H1 (cell line): ENCODE measurements at regions not wholly inside any gene's neighbourhood (a gene's known extent, or its start where the extent isn't known, plus 50 kb on each side); places are given as distances from the start of the nearest gene placed in this dataset.

ENCODE experiments used
- CTCF ChIA-PET: fragments of 300-600 bp; sonication (Branson Sonifier 250); formaldehyde crosslinking; loops from one replicate; lab custom pipeline; 2021; ENCODE audit not compliant: partially characterized antibody; lab: Charles Lee
- POLR2A ChIA-PET: fragments of 300-600 bp; sonication (Branson Sonifier 250); formaldehyde crosslinking; loops from one replicate; lab custom pipeline; 2021; ENCODE audit warnings: inconsistent platforms; ENCODE audit not compliant: partially characterized antibody; lab: Charles Lee
- DNase-seq, 2 experiments: peaks; one replicate each; pipeline versions ENCODE4 v3.0.0 to v3.0.0-alpha.2; 2010 to 2022; ENCODE audit warnings: low spot score in 2 of 2, low read depth in 1 of 2, mixed read lengths in 1 of 2
- FAIRE-seq: peaks from 2 replicates; lab custom pipeline; 2011; peaks lifted over from hg19 to GRCh38; lab: Jason Lieb, UNC
- H2AFZ ChIP-seq: 2 replicates; pipeline ENCODE4 v1.8.1; 2012; ENCODE audit warnings: low read length, inconsistent platforms
- H2AK5ac ChIP-seq: 2 replicates; pipeline ENCODE4 v1.6.1; 2013; ENCODE audit warnings: low read depth, low read length
- H2BK120ac ChIP-seq: replicated peaks from 2 replicates; pipeline ENCODE3; 2013; ENCODE audit warnings: low read depth, low read length, inconsistent platforms
- H2BK12ac ChIP-seq: 2 replicates; pipeline ENCODE4 v1.6.1; 2013; ENCODE audit warnings: low read depth, low read length
- H2BK15ac ChIP-seq: 2 replicates; pipeline ENCODE4 v1.6.1; 2013; ENCODE audit warnings: low read length
- H2BK20ac ChIP-seq: 2 replicates; pipeline ENCODE4 v1.6.1; 2013; ENCODE audit warnings: low read length
- H2BK5ac ChIP-seq: 2 replicates; pipeline ENCODE4 v1.6.1; 2013; ENCODE audit warnings: low read depth, low read length
- H3K14ac ChIP-seq: 2 replicates; pipeline ENCODE4 v1.6.1; 2013; ENCODE audit warnings: inconsistent platforms; ENCODE audit not compliant: insufficient read length
- H3K18ac ChIP-seq: 2 replicates; pipeline ENCODE4 v1.6.1; 2013; ENCODE audit warnings: low read length; ENCODE audit errors: extremely low read depth
- H3K23ac ChIP-seq: 2 replicates; pipeline ENCODE4 v1.6.1; 2013; ENCODE audit warnings: inconsistent platforms; ENCODE audit not compliant: insufficient read length
- H3K23me2 ChIP-seq: 2 replicates; pipeline ENCODE4 v1.6.1; 2013; ENCODE audit warnings: low read depth, low read length
- H3K27ac ChIP-seq: 2 replicates; pipeline ENCODE4 v1.6.1; 2011; ENCODE audit warnings: low read depth, low read length, inconsistent platforms
- H3K27me3 ChIP-seq, 4 experiments: replicated peaks in 1 of 4; 1 replicate in 1 of 4; 2 replicates in 3 of 4; pipeline versions ENCODE4 v1.6.1 to v1.8.1; 2011 to 2013; ENCODE audit warnings: low read length in 3 of 4, mild to moderate bottlenecking in 3 of 4, inconsistent platforms in 2 of 4, mixed read lengths in 2 of 4, moderate library complexity in 1 of 4; ENCODE audit not compliant: control insufficient read depth in 3 of 4, insufficient read depth in 3 of 4; ENCODE audit errors: extremely low read depth in 1 of 4
- H3K36me3 ChIP-seq, 4 experiments: 2 replicates each; pipeline versions ENCODE4 v1.6.1 to v1.8.1; 2011 to 2013; ENCODE audit warnings: mild to moderate bottlenecking in 4 of 4, low read length in 3 of 4, moderate library complexity in 2 of 4, control low read depth in 1 of 4, inconsistent platforms in 1 of 4; ENCODE audit not compliant: insufficient read depth in 4 of 4, control insufficient read depth in 2 of 4
- H3K4ac ChIP-seq: replicated peaks from 2 replicates; pipeline ENCODE3; 2013; ENCODE audit warnings: low read length, low read depth, mixed read lengths, inconsistent platforms; ENCODE audit not compliant: insufficient read length
- H3K4me1 ChIP-seq, 4 experiments: replicated peaks in 1 of 4; 1 replicate in 1 of 4; 2 replicates in 3 of 4; pipeline versions ENCODE4 v1.6.1 to v1.8.1; 2011 to 2013; ENCODE audit warnings: low read length in 3 of 4, inconsistent platforms in 2 of 4, mixed read lengths in 1 of 4; ENCODE audit not compliant: insufficient read depth in 4 of 4, control insufficient read depth in 3 of 4
- H3K4me2 ChIP-seq, 2 experiments: 2 replicates each; pipeline versions ENCODE4 v1.6.1 to v1.8.1; 2011 to 2013; ENCODE audit warnings: low read depth in 2 of 2, low read length in 2 of 2, control low read depth in 1 of 2, inconsistent platforms in 1 of 2, mild to moderate bottlenecking in 1 of 2; ENCODE audit not compliant: insufficient read depth in 1 of 2
- H3K4me3 ChIP-seq, 4 experiments: fragments of 200-600, 300-600 bp in 1 of 4; sonication (generic), shearing (Covaris generic), sonication (Bioruptor Twin) in 1 of 4; 2 replicates each; pipeline versions ENCODE4 v1.5.1 to v1.8.1; 2011 to 2016; ENCODE audit warnings: low read length in 4 of 4, low read depth in 3 of 4, control low read depth in 2 of 4, inconsistent platforms in 2 of 4, mild to moderate bottlenecking in 2 of 4, mixed read lengths in 1 of 4, moderate library complexity in 1 of 4; ENCODE audit not compliant: insufficient read depth in 2 of 4; ENCODE audit errors: extremely low read depth in 1 of 4
- H3K56ac ChIP-seq: replicated peaks from 2 replicates; pipeline ENCODE3; 2013; ENCODE audit warnings: low read depth, mild to moderate bottlenecking, mixed read lengths, low read length, inconsistent platforms; ENCODE audit not compliant: insufficient read length
- H3K79me1 ChIP-seq: 2 replicates; pipeline ENCODE4 v1.6.1; 2013; ENCODE audit warnings: low read depth, low read length, control low read depth
- H3K79me2 ChIP-seq, 2 experiments: 2 replicates each; pipeline versions ENCODE4 v1.6.1 to v1.8.1; 2012 to 2013; ENCODE audit warnings: low read length in 2 of 2, mild to moderate bottlenecking in 2 of 2, inconsistent platforms in 1 of 2; ENCODE audit not compliant: insufficient read depth in 2 of 2, control insufficient read depth in 1 of 2
- H3K9ac ChIP-seq, 4 experiments: replicated peaks in 1 of 4; 1 replicate in 1 of 4; 2 replicates in 3 of 4; pipeline versions ENCODE4 v1.6.1 to v1.8.1; 2011 to 2013; ENCODE audit warnings: low read depth in 3 of 4, low read length in 3 of 4, control low read depth in 2 of 4, mild to moderate bottlenecking in 2 of 4, moderate library complexity in 2 of 4, inconsistent platforms in 1 of 4; ENCODE audit errors: extremely low read depth in 1 of 4
- H3K9me3 ChIP-seq, 2 experiments: 2 replicates each; pipeline versions ENCODE4 v1.6.1 to v1.8.1; 2012 to 2013; ENCODE audit warnings: mild to moderate bottlenecking in 2 of 2, moderate library complexity in 2 of 2, control low read depth in 1 of 2, inconsistent platforms in 1 of 2, low read depth in 1 of 2, low read length in 1 of 2, mixed read lengths in 1 of 2; ENCODE audit not compliant: insufficient read depth in 2 of 2
- H4K20me1 ChIP-seq, 2 experiments: replicated peaks in 1 of 2; 2 replicates each; pipeline versions ENCODE3 to v1.8.1; 2011 to 2013; ENCODE audit warnings: inconsistent platforms in 2 of 2, low read length in 2 of 2, mild to moderate bottlenecking in 1 of 2; ENCODE audit not compliant: insufficient read depth in 2 of 2, control insufficient read depth in 1 of 2
- H4K5ac ChIP-seq: 2 replicates; pipeline ENCODE4 v1.6.1; 2013; ENCODE audit warnings: low read length, low read depth, mixed read lengths, inconsistent platforms; ENCODE audit not compliant: insufficient read length
- H4K8ac ChIP-seq: 2 replicates; pipeline ENCODE4 v1.8.0; 2013; ENCODE audit warnings: mild to moderate bottlenecking, moderate library complexity, low read length, inconsistent platforms; ENCODE audit not compliant: insufficient read depth; ENCODE audit errors: extremely low read depth
- H4K91ac ChIP-seq: replicated peaks from 2 replicates; pipeline ENCODE3; 2013; ENCODE audit warnings: low read length, mixed read lengths, inconsistent platforms; ENCODE audit not compliant: insufficient read length
- CHD1 ChIP-seq: IDR thresholded peaks from 2 replicates; pipeline ENCODE4 v1.6.1; 2012; ENCODE audit warnings: low read depth, low read length, improper control_type of control experiment
- PHF8 ChIP-seq: fragments of 200-600 bp; sonication (generic); conservative IDR thresholded peaks from 2 replicates; pipeline ENCODE4 v1.7.1; 2012; ENCODE audit warnings: low read depth, mild to moderate bottlenecking, inconsistent platforms, low read length, moderate library complexity
- TAF7 ChIP-seq: optimal IDR thresholded peaks from 2 replicates; pipeline ENCODE3; 2011; ENCODE audit warnings: low read depth, mild to moderate bottlenecking, inconsistent platforms, low read length, moderate library complexity, borderline replicate concordance
- WGBS, 2 experiments: shearing (Covaris generic) in 1 of 2; methylation state at CpG; one replicate each; pipeline versions ENCODE4 v1.1.6 to v1.1.7; 2013 to 2015; ENCODE audit warnings: low lambda C conversion rate in 2 of 2, mixed read lengths in 2 of 2, inconsistent platforms in 1 of 2, low coverage in 1 of 2, missing lambda C conversion rate in 1 of 2; ENCODE audit not compliant: insufficient replicate concordance in 2 of 2, insufficient coverage in 1 of 2, insufficient read length in 1 of 2; ENCODE audit errors: extremely low coverage in 1 of 2, missing lambda C conversion rate in 1 of 2; 5-methylcytosine and 5-hydroxymethylcytosine counted together

GRCh38 chr18:43949291-43949690 lies 672.0 kb upstream of the SYT4 start:
- Histone ChIP-seq H2BK120ac (no peak overlapping the region), H4K91ac (no peak overlapping the region), H3K4me1 (no peaks in the 10 kb centered on the region), H3K27ac (no peak overlapping the region), H3K79me1 (no peaks in the 10 kb centered on the region), H4K20me1 (no peaks in the 10 kb centered on the region), H4K5ac (no peak overlapping the region), H3K36me3 (no peaks in the 10 kb centered on the region), H2AFZ (no peak overlapping the region), H3K79me2 (no peaks in the 10 kb centered on the region), H3K14ac (no peak overlapping the region), H3K18ac (no peak overlapping the region), H4K8ac (no peak overlapping the region), H3K23ac (no peak overlapping the region), H2BK12ac (no peak overlapping the region), H3K4me3 (no peak overlapping the region), H3K56ac (no peak overlapping the region), H2BK5ac (no peak overlapping the region), H2BK20ac (no peak overlapping the region), H3K4ac (no peak overlapping the region), H3K9ac (no peak overlapping the region), H3K4me2 (no peak overlapping the region), H2AK5ac (no peak overlapping the region), H3K27me3 (no peaks in the 10 kb centered on the region), H2BK15ac (no peak overlapping the region), H3K9me3 (peaks cover 10 to 12% of the 10 kb centered on the region in 2 experiments; a peak in 3 of 4 replicates), H3K23me2 (no peaks in the 10 kb centered on the region)
- DNase-seq (no peak), FAIRE-seq (no peak)
- 82% methylated on average over 2 of the region's 2 CpGs; no CpG with 5 or more reads in 1 of the 2 experiments for WGBS, 2 experiments
- ChIA-PET CTCF (no interaction called here), POLR2A (no interaction called here)
- TF ChIP-seq CHD1 (no peak), TAF7 (no peak), PHF8 (no peak)
